Uterus (tissue), 3 donors: ENCODE measurements at regions not wholly inside any gene's neighbourhood (a gene's known extent, or its start where the extent isn't known, plus 50 kb on each side); places are given as distances from the start of the nearest gene placed in this dataset.

ENCODE experiments used
- DNase-seq, 2 donors: peaks; one replicate each; pipeline ENCODE4 v3.0.0-alpha.2; 2019 to 2020
- H3K27ac ChIP-seq, 2 donors: fragments of 200-600 bp; sonication (generic); 1 replicate in 1 of 2; 2 replicates in 1 of 2; pipeline ENCODE4 v1.5.1; 2016 to 2018
- H3K27me3 ChIP-seq, 2 donors: fragments of 200-600 bp; sonication (generic); one replicate each; pipeline ENCODE4 v1.5.1; 2018 to 2019; ENCODE audit warnings: control low read depth in 1 of 2
- H3K36me3 ChIP-seq, 2 donors: fragments of 200-600 bp; sonication (generic); one replicate each; pipeline ENCODE4 v1.5.1; 2019; ENCODE audit warnings: control low read depth in 1 of 2
- H3K4me1 ChIP-seq, 2 donors: fragments of 200-600 bp; sonication (generic); one replicate each; pipeline ENCODE4 v1.5.1; 2018 to 2019; ENCODE audit warnings: control low read depth in 1 of 2
- H3K4me3 ChIP-seq, 2 donors: fragments of 200-600 bp; sonication (generic); 1 replicate in 1 of 2; 2 replicates in 1 of 2; pipeline ENCODE4 v1.5.1; 2018 to 2019; ENCODE audit warnings: mild to moderate bottlenecking in 1 of 2
- H3K9me3 ChIP-seq, 2 donors: fragments of 200-600 bp; sonication (generic); one replicate each; pipeline ENCODE4 v1.5.1; 2019; ENCODE audit warnings: control low read depth in 1 of 2
- POLR2A ChIP-seq, 2 donors: fragments of 450-650 bp; IDR thresholded peaks; one replicate each; pipeline ENCODE4 v1.6.1; 2016; ENCODE audit warnings: antibody characterized with exemption in 2 of 2, mild to moderate bottlenecking in 1 of 2, moderate library complexity in 1 of 2
- intact Hi-C: fragments of 100-400 bp; cut with DNase I; formaldehyde crosslinking; loops from one replicate; pipeline ENCODE4 v1.15.1; 2023; ENCODE audit warnings: low total_unique reads
- TF ChIP-seq, protein P1 (sequence below), 4 experiments: fragments of 200-600 bp in 2 of 4; fragments of 450-650 bp in 2 of 4; sonication (generic) in 2 of 4; IDR thresholded peaks; one replicate each; pipeline ENCODE4 v1.5.1; 2016 to 2019; ENCODE audit warnings: antibody characterized with exemption in 4 of 4, mild to moderate bottlenecking in 2 of 4, moderate library complexity in 1 of 4
- donor health status: DM: yes; HTN: yes; CAD: no.

DNA sequence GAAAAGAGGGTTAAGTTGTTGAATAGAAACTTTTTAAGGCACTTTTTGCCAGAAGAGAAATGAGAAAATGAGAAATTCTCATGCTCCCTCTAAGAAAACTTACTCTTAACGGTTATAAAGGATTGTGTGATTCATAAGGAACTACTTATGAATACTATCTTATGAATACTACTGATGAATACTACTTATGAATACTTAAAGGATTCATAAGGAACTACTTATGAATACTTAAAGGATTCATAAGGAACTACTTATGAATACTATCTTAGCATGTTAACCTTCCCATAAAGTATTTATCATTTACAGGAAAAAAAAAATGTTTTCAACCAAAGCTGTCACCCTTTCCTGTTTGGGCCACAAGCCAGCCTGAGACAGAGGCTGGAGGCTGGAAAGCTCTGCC, 53.1 kb upstream of the UCN3 start:
- Histone ChIP-seq H3K36me3 (no peaks in the 10 kb centered on the region), H3K4me3 (no peak overlapping the region), H3K9me3 (no peaks in the 10 kb centered on the region), H3K27me3 (no peaks in the 10 kb centered on the region), H3K4me1 (no peaks in the 10 kb centered on the region), H3K27ac (no peak overlapping the region)
- TF ChIP-seq, protein P1, sequence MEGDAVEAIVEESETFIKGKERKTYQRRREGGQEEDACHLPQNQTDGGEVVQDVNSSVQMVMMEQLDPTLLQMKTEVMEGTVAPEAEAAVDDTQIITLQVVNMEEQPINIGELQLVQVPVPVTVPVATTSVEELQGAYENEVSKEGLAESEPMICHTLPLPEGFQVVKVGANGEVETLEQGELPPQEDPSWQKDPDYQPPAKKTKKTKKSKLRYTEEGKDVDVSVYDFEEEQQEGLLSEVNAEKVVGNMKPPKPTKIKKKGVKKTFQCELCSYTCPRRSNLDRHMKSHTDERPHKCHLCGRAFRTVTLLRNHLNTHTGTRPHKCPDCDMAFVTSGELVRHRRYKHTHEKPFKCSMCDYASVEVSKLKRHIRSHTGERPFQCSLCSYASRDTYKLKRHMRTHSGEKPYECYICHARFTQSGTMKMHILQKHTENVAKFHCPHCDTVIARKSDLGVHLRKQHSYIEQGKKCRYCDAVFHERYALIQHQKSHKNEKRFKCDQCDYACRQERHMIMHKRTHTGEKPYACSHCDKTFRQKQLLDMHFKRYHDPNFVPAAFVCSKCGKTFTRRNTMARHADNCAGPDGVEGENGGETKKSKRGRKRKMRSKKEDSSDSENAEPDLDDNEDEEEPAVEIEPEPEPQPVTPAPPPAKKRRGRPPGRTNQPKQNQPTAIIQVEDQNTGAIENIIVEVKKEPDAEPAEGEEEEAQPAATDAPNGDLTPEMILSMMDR (IDR thresholded peaks at IDR 0.05) = no peak
- TF ChIP-seq POLR2A (IDR thresholded peaks at IDR 0.05) = no peak
- intact Hi-C loops = no loop called here
- no peak for DNase-seq

DNA sequence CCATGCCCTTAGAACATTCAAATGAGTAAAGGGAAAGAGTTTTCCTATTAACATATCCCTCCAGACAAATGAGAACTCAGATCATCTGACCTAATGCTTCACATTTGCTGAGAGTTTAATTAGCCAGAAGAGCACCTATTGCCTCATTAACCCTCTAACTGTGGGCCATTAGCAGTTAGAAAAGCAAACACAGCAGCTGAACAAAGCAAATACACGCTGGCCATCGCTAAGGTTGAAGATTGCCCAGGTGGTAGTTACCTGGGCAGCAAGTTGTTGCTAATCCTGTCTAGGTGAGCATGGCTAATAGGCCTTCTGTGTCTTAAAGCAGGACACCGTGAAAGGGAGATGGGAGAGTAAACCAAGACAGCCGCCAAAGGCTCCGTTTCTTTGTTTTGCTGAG, 49.9 kb upstream of the UCN3 start:
- intact Hi-C loops = no loop called here
- H3K9me3 ChIP-seq = no peaks in the 10 kb centered on the region
- no peak overlapping the region for H3K27ac ChIP-seq
- no peak for DNase-seq
- H3K36me3 ChIP-seq = no peaks in the 10 kb centered on the region
- no peaks in the 10 kb centered on the region for H3K27me3 ChIP-seq
- H3K4me3 ChIP-seq = no peak overlapping the region
- TF ChIP-seq, protein P1 (IDR thresholded peaks at IDR 0.05) = no peak
- TF ChIP-seq POLR2A (IDR thresholded peaks at IDR 0.05) = no peak
- no peaks in the 10 kb centered on the region for H3K4me1 ChIP-seq
